Prostate gland (tissue), 2 donors: ENCODE measurements at regions not wholly inside any gene's neighbourhood (a gene's known extent, or its start where the extent isn't known, plus 50 kb on each side); places are given as distances from the start of the nearest gene placed in this dataset.

Experiments used
- DNase-seq: peaks from one replicate; pipeline ENCODE4 v3.0.0-alpha.2; 2019; ENCODE audit warnings: low spot score
- H3K27ac ChIP-seq, 2 donors: fragments of 200-600 bp; sonication (generic); 2 replicates each; pipeline ENCODE4 v1.5.1; 2017 to 2019
- H3K27me3 ChIP-seq: fragments of 200-600 bp; sonication (generic); replicated peaks from 2 replicates; pipeline ENCODE4 v1.5.1; 2019; ENCODE audit not compliant: insufficient read depth
- H3K36me3 ChIP-seq, 2 donors: fragments of 200-600 bp; sonication (generic); 1 replicate in 1 of 2; 2 replicates in 1 of 2; pipeline versions ENCODE4 v1.5.1 to v1.8.1; 2017 to 2019
- H3K4me1 ChIP-seq: fragments of 200-600 bp; sonication (generic); replicated peaks from 2 replicates; pipeline ENCODE4 v1.5.1; 2019
- H3K4me3 ChIP-seq, 2 donors: fragments of 200-600 bp; sonication (generic); 2 replicates each; pipeline ENCODE4 v1.5.1; 2017 to 2019
- H3K9me3 ChIP-seq: fragments of 200-600 bp; sonication (generic); 2 replicates; pipeline ENCODE4 v1.5.1; 2017
- CTCF ChIP-seq, 4 experiments: fragments of 200-600 bp in 2 of 4; fragments of 450-650 bp in 2 of 4; sonication (generic) in 2 of 4; IDR thresholded peaks; 1 replicate in 3 of 4; 2 replicates in 1 of 4; pipeline ENCODE4 v1.5.1; 2016 to 2019; ENCODE audit warnings: antibody characterized with exemption in 4 of 4, mild to moderate bottlenecking in 2 of 4, moderate library complexity in 2 of 4
- POLR2A ChIP-seq: fragments of 450-650 bp; IDR thresholded peaks from one replicate; pipeline ENCODE4 v1.6.1; 2016; ENCODE audit warnings: antibody characterized with exemption, mild to moderate bottlenecking
- POLR2AphosphoS5 ChIP-seq: sonication (generic); formaldehyde crosslinking; IDR thresholded peaks from one replicate; pipeline ENCODE4 v1.6.1; 2017; ENCODE audit warnings: antibody characterized with exemption
- WGBS: methylation state at CpG from one replicate; pipeline ENCODE4 v1.1.5; 2018; 5-methylcytosine and 5-hydroxymethylcytosine counted together
- intact Hi-C: fragments of 100-400 bp; cut with DNase I; formaldehyde crosslinking; loops from one replicate; pipeline ENCODE4 v1.14.2; 2022

GRCh38 chr13:97615266-97615665 lies 181.3 kb downstream of the RAP2A start:
- TF ChIP-seq POLR2AphosphoS5 (no peak), CTCF (IDR thresholded peaks at IDR 0.05) (no peak), POLR2A (no peak)
- Histone ChIP-seq H3K4me3 (no peak overlapping the region), H3K36me3 (no peaks in the 10 kb centered on the region), H3K27me3 (no peaks in the 10 kb centered on the region), H3K9me3 (no peaks in the 10 kb centered on the region), H3K4me1 (no peaks in the 10 kb centered on the region), H3K27ac (no peak overlapping the region)
- no peak for DNase-seq
- intact Hi-C loops: no loop called here
- WGBS: 64% methylated on average over 3 of the region's 3 CpGs

DNA sequence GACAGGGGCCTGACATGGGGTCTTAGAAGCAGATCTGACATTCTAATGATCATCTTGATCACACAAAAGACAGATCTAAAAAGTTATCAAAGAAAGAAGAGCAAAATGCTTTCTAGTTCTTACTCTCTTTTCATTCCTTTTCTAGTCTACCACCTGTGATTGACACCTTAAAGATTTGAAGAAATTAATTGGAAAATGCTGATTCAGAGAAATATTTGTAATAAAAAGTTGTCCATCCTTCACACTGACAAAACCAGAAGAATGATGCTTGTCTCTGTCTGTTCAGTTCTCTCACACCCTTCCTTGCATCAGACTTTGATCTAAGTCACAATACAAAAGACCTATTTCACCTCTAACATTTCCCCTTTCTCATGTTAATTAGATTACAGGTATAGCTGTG lies 182.4 kb downstream of the RAP2A start:
- Histone ChIP-seq H3K4me3 (no peak overlapping the region), H3K36me3 (no peaks in the 10 kb centered on the region), H3K4me1 (no peaks in the 10 kb centered on the region), H3K27ac (no peak overlapping the region), H3K27me3 (no peaks in the 10 kb centered on the region), H3K9me3 (no peaks in the 10 kb centered on the region)
- TF ChIP-seq POLR2AphosphoS5 (no peak), POLR2A (no peak), CTCF (IDR thresholded peaks at IDR 0.05) (no peak)
- DNase-seq: no peak
- intact Hi-C loops: no loop called here

GRCh38 chr13:97621025-97621424 lies 187.1 kb downstream of the RAP2A start:
- intact Hi-C loops: no loop called here
- Histone ChIP-seq H3K27ac (no peak overlapping the region), H3K4me1 (no peaks in the 10 kb centered on the region), H3K36me3 (no peaks in the 10 kb centered on the region), H3K4me3 (no peak overlapping the region), H3K27me3 (no peaks in the 10 kb centered on the region), H3K9me3 (no peaks in the 10 kb centered on the region)
- no peak for DNase-seq
- TF ChIP-seq POLR2A (no peak), CTCF (IDR thresholded peaks at IDR 0.05) (no peak), POLR2AphosphoS5 (no peak)
- 83% methylated on average over 15 of the region's 15 CpGs for WGBS

DNA sequence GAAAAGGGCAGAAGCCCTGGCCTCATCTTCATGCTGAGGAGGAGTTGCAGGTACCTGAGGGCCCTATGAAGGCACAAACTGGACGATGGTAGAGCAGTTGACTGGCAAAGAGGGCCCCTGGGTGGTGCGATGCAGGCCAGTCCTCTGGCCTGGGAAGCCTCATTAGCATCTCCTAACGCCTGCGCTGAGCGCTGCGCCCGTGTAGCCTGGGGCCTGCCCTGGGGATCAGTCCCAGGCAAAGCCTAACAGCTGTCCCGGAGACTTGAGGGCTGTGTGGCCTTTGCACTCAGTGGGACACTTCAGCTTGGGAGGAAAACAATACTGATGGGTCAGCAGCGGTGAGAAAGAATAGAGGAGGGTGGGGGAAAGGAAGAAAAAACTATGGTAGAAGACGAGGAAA lies 187.7 kb downstream of the RAP2A start:
- TF ChIP-seq CTCF (IDR thresholded peaks at IDR 0.05): no peak
- no peak for TF ChIP-seq POLR2A
- no peak for TF ChIP-seq POLR2AphosphoS5
- no peak for DNase-seq
- Histone ChIP-seq H3K27me3 (no peaks in the 10 kb centered on the region), H3K27ac (no peak overlapping the region), H3K4me1 (no peaks in the 10 kb centered on the region), H3K36me3 (no peaks in the 10 kb centered on the region), H3K9me3 (no peaks in the 10 kb centered on the region), H3K4me3 (no peak overlapping the region)
- WGBS: 61% methylated on average over 10 of the region's 10 CpGs
- intact Hi-C loops: no loop called here

- H3K27ac ChIP-seq: no peak overlapping the region
- intact Hi-C loops: no loop called here
- H3K27me3 ChIP-seq: no peaks in the 10 kb centered on the region
- TF ChIP-seq POLR2A: no peak
- no peak for TF ChIP-seq POLR2AphosphoS5
- no peak for TF ChIP-seq CTCF (IDR thresholded peaks at IDR 0.05)
- no peaks in the 10 kb centered on the region for H3K9me3 ChIP-seq
- 7% methylated on average over 4 of the region's 4 CpGs for WGBS
- H3K36me3 ChIP-seq: no peaks in the 10 kb centered on the region
- no peaks in the 10 kb centered on the region for H3K4me1 ChIP-seq
- no peak for DNase-seq
- H3K4me3 ChIP-seq: no peak overlapping the region
These were observed 193.6 kb downstream of the RAP2A start for GRCh38 chr13:97627566-97627965.
